NCI-H2107 treated with DMSO at 0.1 percent for 48 hours (cell line): ENCODE measurements at regions not wholly inside any gene's neighbourhood (a gene's known extent, or its start where the extent isn't known, plus 50 kb on each side); places are given as distances from the start of the nearest gene placed in this dataset.

Source experiments
- DNase-seq: peaks from one replicate; lab custom pipeline; 2025; ENCODE audit not compliant: unreplicated experiment; lab: John Stamatoyannopoulos, UW

- DNase-seq = no peak
Measured at GRCh38 chr2:164032995-164033394, 297.2 kb upstream of the FIGN start.

- no peak for DNase-seq
Measured at GRCh38 chr2:164030623-164031022, 294.8 kb upstream of the FIGN start.

GRCh38 chr2:164028814-164029534 lies 293.2 kb upstream of the FIGN start:
- DNase-seq = no peak

GRCh38 chr2:164024396-164024795 lies 288.6 kb upstream of the FIGN start:
- DNase-seq = no peak

GRCh38 chr2:164023896-164024295 lies 288.1 kb upstream of the FIGN start:
- DNase-seq = no peak

- DNase-seq = no peak
Measured at GRCh38 chr2:164015328-164016123, 279.7 kb upstream of the FIGN start.

GRCh38 chr2:164014791-164015190 lies 279.0 kb upstream of the FIGN start:
- DNase-seq = no peak

- DNase-seq = no peak
Measured at GRCh38 chr2:164014068-164014731, 278.4 kb upstream of the FIGN start.

- DNase-seq = no peak
Measured at GRCh38 chr2:164012581-164012980, 276.8 kb upstream of the FIGN start.

GRCh38 chr2:164009756-164010337 lies 274.0 kb upstream of the FIGN start:
- DNase-seq = no peak

GRCh38 chr2:164008752-164009151 lies 272.9 kb upstream of the FIGN start:
- no peak for DNase-seq

GRCh38 chr2:164006704-164007103 lies 270.9 kb upstream of the FIGN start:
- DNase-seq = no peak

GRCh38 chr2:164000176-164000575 lies 264.4 kb upstream of the FIGN start:
- DNase-seq = no peak

- DNase-seq = no peak
Measured at GRCh38 chr2:163997466-163997865, 261.7 kb upstream of the FIGN start.

GRCh38 chr2:163990541-163990940 lies 254.7 kb upstream of the FIGN start:
- DNase-seq = no peak

- no peak for DNase-seq
Measured at GRCh38 chr2:163990101-163990500, 254.3 kb upstream of the FIGN start.

GRCh38 chr2:163987175-163987940 lies 251.6 kb upstream of the FIGN start:
- DNase-seq = no peak

GRCh38 chr2:163984986-163985385 lies 249.2 kb upstream of the FIGN start:
- no peak for DNase-seq

GRCh38 chr2:163983911-163984310 lies 248.1 kb upstream of the FIGN start:
- no peak for DNase-seq

- no peak for DNase-seq
Measured at GRCh38 chr2:163982938-163983337, 247.1 kb upstream of the FIGN start.

GRCh38 chr2:163974766-163975165 lies 239.0 kb upstream of the FIGN start:
- DNase-seq = no peak
